ENCODE measurements at regions not wholly inside any gene's neighbourhood (a gene's known extent, or its start where the extent isn't known, plus 50 kb on each side); places are given as distances from the start of the nearest gene placed in this dataset.
A peak's percentile ranks its signal among the peaks of the same experiment; 100 is the strongest.

GRCh38 chr6:113758214-113758613, 98.9 kb upstream of the MARCKS start (continued):
- TF ChIP-seq, protein P1, sequence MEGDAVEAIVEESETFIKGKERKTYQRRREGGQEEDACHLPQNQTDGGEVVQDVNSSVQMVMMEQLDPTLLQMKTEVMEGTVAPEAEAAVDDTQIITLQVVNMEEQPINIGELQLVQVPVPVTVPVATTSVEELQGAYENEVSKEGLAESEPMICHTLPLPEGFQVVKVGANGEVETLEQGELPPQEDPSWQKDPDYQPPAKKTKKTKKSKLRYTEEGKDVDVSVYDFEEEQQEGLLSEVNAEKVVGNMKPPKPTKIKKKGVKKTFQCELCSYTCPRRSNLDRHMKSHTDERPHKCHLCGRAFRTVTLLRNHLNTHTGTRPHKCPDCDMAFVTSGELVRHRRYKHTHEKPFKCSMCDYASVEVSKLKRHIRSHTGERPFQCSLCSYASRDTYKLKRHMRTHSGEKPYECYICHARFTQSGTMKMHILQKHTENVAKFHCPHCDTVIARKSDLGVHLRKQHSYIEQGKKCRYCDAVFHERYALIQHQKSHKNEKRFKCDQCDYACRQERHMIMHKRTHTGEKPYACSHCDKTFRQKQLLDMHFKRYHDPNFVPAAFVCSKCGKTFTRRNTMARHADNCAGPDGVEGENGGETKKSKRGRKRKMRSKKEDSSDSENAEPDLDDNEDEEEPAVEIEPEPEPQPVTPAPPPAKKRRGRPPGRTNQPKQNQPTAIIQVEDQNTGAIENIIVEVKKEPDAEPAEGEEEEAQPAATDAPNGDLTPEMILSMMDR (IDR thresholded peaks at IDR 0.05): no peak
- TF ChIP-seq, protein P2, sequence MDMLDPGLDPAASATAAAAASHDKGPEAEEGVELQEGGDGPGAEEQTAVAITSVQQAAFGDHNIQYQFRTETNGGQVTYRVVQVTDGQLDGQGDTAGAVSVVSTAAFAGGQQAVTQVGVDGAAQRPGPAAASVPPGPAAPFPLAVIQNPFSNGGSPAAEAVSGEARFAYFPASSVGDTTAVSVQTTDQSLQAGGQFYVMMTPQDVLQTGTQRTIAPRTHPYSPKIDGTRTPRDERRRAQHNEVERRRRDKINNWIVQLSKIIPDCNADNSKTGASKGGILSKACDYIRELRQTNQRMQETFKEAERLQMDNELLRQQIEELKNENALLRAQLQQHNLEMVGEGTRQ (IDR thresholded peaks at IDR 0.05): no peak
- no peak for TF ChIP-seq HOXB5 (CRISPR knock-in tag; IDR thresholded peaks at IDR 0.05)

GRCh38 chr6:113758826-113759574, 98.1 kb upstream of the MARCKS start:
- ChIA-PET POLR2A (no interaction called here), CTCF (no interaction called here)
- 83% methylated on average over 1 of the region's 1 CpG for WGBS (ENCODE audit: missing lambda C conversion rate)
- ATAC-seq (no peak), DNase-seq (ENCODE audit: low read depth in 1 of 2, low spot score in 1 of 2) (no peak), FAIRE-seq (no peak)
- Histone ChIP-seq H3K4me1 (peaks cover 22% of the 10 kb centered on the region), H3K4me2 (peak overlapping the region; percentile 12; the same call in 1 of the 3 replicates), H3K4me3 (no peak overlapping the region), H3K9me3 (no peaks in the 10 kb centered on the region), H3K27ac (peak overlapping the region in 1 of 2 experiments; percentile 14; a peak in 1 of 6 replicates)
- TF ChIP-seq TFCP2L1 (CRISPR knock-in tag; IDR thresholded peaks at IDR 0.05) (no peak), GATA3 (IDR thresholded peaks at IDR 0.05; ENCODE audit: borderline replicate concordance) (no peak), NR3C1 (IDR thresholded peaks at IDR 0.05) (no peak), HOXA7 (CRISPR knock-in tag; IDR thresholded peaks at IDR 0.05) (no peak), HOXB5 (CRISPR knock-in tag; IDR thresholded peaks at IDR 0.05) (no peak), RCOR1 (IDR thresholded peaks at IDR 0.05; ENCODE audit: low read depth, low read length) (no peak), BHLHE40 (IDR thresholded peaks at IDR 0.05; ENCODE audit: low read depth, low read length) (no peak), MAFK (IDR thresholded peaks at IDR 0.05; ENCODE audit: partially characterized antibody) (no peak), JUN (IDR thresholded peaks at IDR 0.05) (no peak), NFE2L2 (conservative IDR thresholded peaks at IDR 0.05; ENCODE audit: low read length) (no peak), POLR2A (IDR thresholded peaks at IDR 0.05; ENCODE audit: low read length) (no peak), RNF2 (IDR thresholded peaks at IDR 0.05; ENCODE audit: borderline replicate concordance, low read depth) (no peak), CHD4 (IDR thresholded peaks at IDR 0.05; ENCODE audit: borderline replicate concordance) (no peak), NPAS2 (CRISPR knock-in tag; IDR thresholded peaks at IDR 0.05; ENCODE audit: borderline replicate concordance) (no peak), ZNF302 (CRISPR knock-in tag; IDR thresholded peaks at IDR 0.05) (no peak), FOSL2 (IDR thresholded peaks at IDR 0.05) (no peak), FOSL2 (CRISPR knock-in tag; IDR thresholded peaks at IDR 0.05) (no peak), ZC3H11A (IDR thresholded peaks at IDR 0.05) (no peak), RARB (CRISPR knock-in tag; IDR thresholded peaks at IDR 0.05) (no peak)
- TF ChIP-seq, protein P3, sequence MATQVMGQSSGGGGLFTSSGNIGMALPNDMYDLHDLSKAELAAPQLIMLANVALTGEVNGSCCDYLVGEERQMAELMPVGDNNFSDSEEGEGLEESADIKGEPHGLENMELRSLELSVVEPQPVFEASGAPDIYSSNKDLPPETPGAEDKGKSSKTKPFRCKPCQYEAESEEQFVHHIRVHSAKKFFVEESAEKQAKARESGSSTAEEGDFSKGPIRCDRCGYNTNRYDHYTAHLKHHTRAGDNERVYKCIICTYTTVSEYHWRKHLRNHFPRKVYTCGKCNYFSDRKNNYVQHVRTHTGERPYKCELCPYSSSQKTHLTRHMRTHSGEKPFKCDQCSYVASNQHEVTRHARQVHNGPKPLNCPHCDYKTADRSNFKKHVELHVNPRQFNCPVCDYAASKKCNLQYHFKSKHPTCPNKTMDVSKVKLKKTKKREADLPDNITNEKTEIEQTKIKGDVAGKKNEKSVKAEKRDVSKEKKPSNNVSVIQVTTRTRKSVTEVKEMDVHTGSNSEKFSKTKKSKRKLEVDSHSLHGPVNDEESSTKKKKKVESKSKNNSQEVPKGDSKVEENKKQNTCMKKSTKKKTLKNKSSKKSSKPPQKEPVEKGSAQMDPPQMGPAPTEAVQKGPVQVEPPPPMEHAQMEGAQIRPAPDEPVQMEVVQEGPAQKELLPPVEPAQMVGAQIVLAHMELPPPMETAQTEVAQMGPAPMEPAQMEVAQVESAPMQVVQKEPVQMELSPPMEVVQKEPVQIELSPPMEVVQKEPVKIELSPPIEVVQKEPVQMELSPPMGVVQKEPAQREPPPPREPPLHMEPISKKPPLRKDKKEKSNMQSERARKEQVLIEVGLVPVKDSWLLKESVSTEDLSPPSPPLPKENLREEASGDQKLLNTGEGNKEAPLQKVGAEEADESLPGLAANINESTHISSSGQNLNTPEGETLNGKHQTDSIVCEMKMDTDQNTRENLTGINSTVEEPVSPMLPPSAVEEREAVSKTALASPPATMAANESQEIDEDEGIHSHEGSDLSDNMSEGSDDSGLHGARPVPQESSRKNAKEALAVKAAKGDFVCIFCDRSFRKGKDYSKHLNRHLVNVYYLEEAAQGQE (IDR thresholded peaks at IDR 0.05): no peak
- TF ChIP-seq, protein P4, sequence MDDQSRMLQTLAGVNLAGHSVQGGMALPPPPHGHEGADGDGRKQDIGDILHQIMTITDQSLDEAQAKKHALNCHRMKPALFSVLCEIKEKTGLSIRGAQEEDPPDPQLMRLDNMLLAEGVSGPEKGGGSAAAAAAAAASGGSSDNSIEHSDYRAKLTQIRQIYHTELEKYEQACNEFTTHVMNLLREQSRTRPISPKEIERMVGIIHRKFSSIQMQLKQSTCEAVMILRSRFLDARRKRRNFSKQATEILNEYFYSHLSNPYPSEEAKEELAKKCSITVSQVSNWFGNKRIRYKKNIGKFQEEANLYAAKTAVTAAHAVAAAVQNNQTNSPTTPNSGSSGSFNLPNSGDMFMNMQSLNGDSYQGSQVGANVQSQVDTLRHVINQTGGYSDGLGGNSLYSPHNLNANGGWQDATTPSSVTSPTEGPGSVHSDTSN (IDR thresholded peaks at IDR 0.05): no peak

Measured in A549 (cell line).